Adipocyte (in vitro differentiated cells): ENCODE measurements at regions not wholly inside any gene's neighbourhood (a gene's known extent, or its start where the extent isn't known, plus 50 kb on each side); places are given as distances from the start of the nearest gene placed in this dataset.
A peak's percentile ranks its signal among the peaks of the same experiment; 100 is the strongest.
"Not testable (repeated sequence)": the region's sequence is repeated elsewhere in the genome, so short reads cannot be mapped to it uniquely, and the experiment has no call there.

Experiments used
- DNase-seq: peaks from one replicate; pipeline ENCODE4 v3.0.0-alpha.2; 2015; ENCODE audit warnings: low read depth
- H3K27me3 ChIP-seq: replicated peaks from 2 replicates; pipeline ENCODE4 v1.7.0; 2013; ENCODE audit warnings: mild to moderate bottlenecking, low read length, moderate library complexity; ENCODE audit not compliant: control insufficient read depth, insufficient read depth
- H3K36me3 ChIP-seq: 2 replicates; pipeline ENCODE4 v1.7.0; 2013; ENCODE audit warnings: low read length, mild to moderate bottlenecking, moderate library complexity; ENCODE audit not compliant: control insufficient read depth, insufficient read depth, severe bottlenecking
- H3K4me1 ChIP-seq: 2 replicates; pipeline ENCODE4 v1.7.0; 2013; ENCODE audit warnings: mild to moderate bottlenecking, low read length, moderate library complexity; ENCODE audit not compliant: control insufficient read depth, insufficient read depth
- H3K4me3 ChIP-seq: 2 replicates; pipeline ENCODE4 v1.7.0; 2013; ENCODE audit warnings: mild to moderate bottlenecking, low read length, moderate library complexity
- H3K9ac ChIP-seq: 2 replicates; pipeline ENCODE4 v1.7.0; 2013; ENCODE audit warnings: mild to moderate bottlenecking, low read length, moderate library complexity
- H3K9me3 ChIP-seq: 2 replicates; pipeline ENCODE4 v1.7.0; 2013; ENCODE audit warnings: mild to moderate bottlenecking, low read length, moderate library complexity; ENCODE audit not compliant: control insufficient read depth

GRCh38 chr2:130264501-130264900, 66.3 kb upstream of the TUBA3E start:
- no peak for DNase-seq
- H3K9ac ChIP-seq = no peak overlapping the region

GRCh38 chr2:130264046-130264445, 65.8 kb upstream of the TUBA3E start:
- no peak overlapping the region for H3K4me3 ChIP-seq

More at GRCh38 chr2:130264501-130264900, 66.3 kb upstream of the TUBA3E start:
- Histone ChIP-seq H3K4me1 (no peaks in the 10 kb centered on the region), H3K27me3 (peaks cover 33% of the 10 kb centered on the region), H3K4me3 (no peak overlapping the region), H3K9me3 (no peaks in the 10 kb centered on the region), H3K36me3 (no peaks in the 10 kb centered on the region)

GRCh38 chr2:130263606-130264005, 65.4 kb upstream of the TUBA3E start:
- Histone ChIP-seq H3K4me1 (no peaks in the 10 kb centered on the region), H3K27me3 (peaks cover 42% of the 10 kb centered on the region), H3K9ac (no peak overlapping the region), H3K4me3 (no peak overlapping the region), H3K36me3 (no peaks in the 10 kb centered on the region), H3K9me3 (no peaks in the 10 kb centered on the region)
- DNase-seq = no peak

More at GRCh38 chr2:130264046-130264445, 65.8 kb upstream of the TUBA3E start:
- Histone ChIP-seq H3K27me3 (peaks cover 38% of the 10 kb centered on the region), H3K9me3 (no peaks in the 10 kb centered on the region), H3K4me1 (no peaks in the 10 kb centered on the region), H3K36me3 (no peaks in the 10 kb centered on the region), H3K9ac (no peak overlapping the region)
- DNase-seq = no peak

- Histone ChIP-seq H3K4me3 (no peak overlapping the region), H3K36me3 (no peaks in the 10 kb centered on the region), H3K9ac (no peak overlapping the region), H3K4me1 (no peaks in the 10 kb centered on the region), H3K27me3 (peaks cover 44% of the 10 kb centered on the region), H3K9me3 (no peaks in the 10 kb centered on the region)
- DNase-seq = no peak
These were observed 63.9 kb upstream of the TUBA3E start for GRCh38 chr2:130261970-130262760.

- peaks cover 48% of the 10 kb centered on the region for H3K27me3 ChIP-seq
- H3K4me3 ChIP-seq = no peak overlapping the region
- H3K9ac ChIP-seq = no peak overlapping the region
- no peaks in the 10 kb centered on the region for H3K36me3 ChIP-seq
- H3K9me3 ChIP-seq = no peaks in the 10 kb centered on the region
- H3K4me1 ChIP-seq = no peaks in the 10 kb centered on the region
- DNase-seq = no peak
These were observed 62.9 kb upstream of the TUBA3E start for GRCh38 chr2:130261099-130261498.

GRCh38 chr2:130259594-130259993, 61.4 kb upstream of the TUBA3E start:
- no peak overlapping the region for H3K9ac ChIP-seq
- H3K4me3 ChIP-seq = no peak overlapping the region
- H3K9me3 ChIP-seq = no peaks in the 10 kb centered on the region
- no peak for DNase-seq
- no peaks in the 10 kb centered on the region for H3K4me1 ChIP-seq
- H3K27me3 ChIP-seq = peaks cover 52% of the 10 kb centered on the region
- H3K36me3 ChIP-seq = no peaks in the 10 kb centered on the region

- Histone ChIP-seq H3K27me3 (peaks cover 50% of the 10 kb centered on the region), H3K4me3 (no peak overlapping the region), H3K9ac (no peak overlapping the region), H3K36me3 (no peaks in the 10 kb centered on the region), H3K4me1 (no peaks in the 10 kb centered on the region), H3K9me3 (no peaks in the 10 kb centered on the region)
- DNase-seq = no peak
These were observed 60.1 kb upstream of the TUBA3E start for GRCh38 chr2:130258356-130258755.

GRCh38 chr2:130252880-130253645, 54.8 kb upstream of the TUBA3E start:
- H3K9ac ChIP-seq = peak overlapping the region; percentile 34
- no peaks in the 10 kb centered on the region for H3K9me3 ChIP-seq
- H3K27me3 ChIP-seq = peaks cover 19% of the 10 kb centered on the region
- no peaks in the 10 kb centered on the region for H3K4me1 ChIP-seq
- no peaks in the 10 kb centered on the region for H3K36me3 ChIP-seq
- DNase-seq = peak; percentile 21
- peak overlapping the region; percentile 73 for H3K4me3 ChIP-seq

- DNase-seq = no peak
- Histone ChIP-seq H3K4me3 (no peak overlapping the region), H3K4me1 (no peaks in the 10 kb centered on the region), H3K36me3 (no peaks in the 10 kb centered on the region), H3K9ac (no peak overlapping the region), H3K27me3 (peaks cover 21% of the 10 kb centered on the region), H3K9me3 (no peaks in the 10 kb centered on the region)
These were observed 53.8 kb upstream of the TUBA3E start for GRCh38 chr2:130251873-130252620.

- Histone ChIP-seq H3K4me1 (no peaks in the 10 kb centered on the region), H3K4me3 (no peak overlapping the region), H3K36me3 (no peaks in the 10 kb centered on the region), H3K27me3 (peaks cover 23% of the 10 kb centered on the region), H3K9ac (no peak overlapping the region), H3K9me3 (no peaks in the 10 kb centered on the region)
- DNase-seq = no peak
These were observed 53.3 kb upstream of the TUBA3E start for GRCh38 chr2:130251535-130251872.

- not testable (repeated sequence) for H3K4me3 ChIP-seq, H3K9me3 ChIP-seq, H3K9ac ChIP-seq, DNase-seq, H3K4me1 ChIP-seq, H3K36me3 ChIP-seq
- peaks cover 28% of the 10 kb centered on the region for H3K27me3 ChIP-seq
These were observed 50.1 kb upstream of the TUBA3E start for GRCh38 chr2:130248355-130248754.
